H1 (cell line): ENCODE measurements at regions not wholly inside any gene's neighbourhood (a gene's known extent, or its start where the extent isn't known, plus 50 kb on each side); places are given as distances from the start of the nearest gene placed in this dataset.

Experiments used
- HDAC6 ChIP-seq: IDR thresholded peaks from one replicate; pipeline ENCODE4 v1.7.1; 2012; ENCODE audit warnings: low read depth, mild to moderate bottlenecking, inconsistent platforms, low read length, moderate library complexity
- RAD21 ChIP-seq, 2 experiments: IDR thresholded peaks in 1 of 2; conservative IDR thresholded peaks in 1 of 2; 2 replicates each; pipeline ENCODE4 v1.6.1; 2011; ENCODE audit warnings: low read depth in 2 of 2, low read length in 2 of 2, improper control_type of control experiment in 1 of 2, inconsistent platforms in 1 of 2, mild to moderate bottlenecking in 1 of 2, moderate library complexity in 1 of 2
- TF ChIP-seq, protein P1 (sequence below): fragments of 300-600 bp; sonication (generic); IDR thresholded peaks from 2 replicates; pipeline ENCODE4 v1.7.1; 2012; ENCODE audit warnings: low read length, moderate library complexity, mild to moderate bottlenecking, inconsistent platforms; ENCODE audit not compliant: insufficient replicate concordance

GRCh38 chr5:34480810-34481528, 175.2 kb upstream of the RAI14 start (continued):
- TF ChIP-seq, protein P1, sequence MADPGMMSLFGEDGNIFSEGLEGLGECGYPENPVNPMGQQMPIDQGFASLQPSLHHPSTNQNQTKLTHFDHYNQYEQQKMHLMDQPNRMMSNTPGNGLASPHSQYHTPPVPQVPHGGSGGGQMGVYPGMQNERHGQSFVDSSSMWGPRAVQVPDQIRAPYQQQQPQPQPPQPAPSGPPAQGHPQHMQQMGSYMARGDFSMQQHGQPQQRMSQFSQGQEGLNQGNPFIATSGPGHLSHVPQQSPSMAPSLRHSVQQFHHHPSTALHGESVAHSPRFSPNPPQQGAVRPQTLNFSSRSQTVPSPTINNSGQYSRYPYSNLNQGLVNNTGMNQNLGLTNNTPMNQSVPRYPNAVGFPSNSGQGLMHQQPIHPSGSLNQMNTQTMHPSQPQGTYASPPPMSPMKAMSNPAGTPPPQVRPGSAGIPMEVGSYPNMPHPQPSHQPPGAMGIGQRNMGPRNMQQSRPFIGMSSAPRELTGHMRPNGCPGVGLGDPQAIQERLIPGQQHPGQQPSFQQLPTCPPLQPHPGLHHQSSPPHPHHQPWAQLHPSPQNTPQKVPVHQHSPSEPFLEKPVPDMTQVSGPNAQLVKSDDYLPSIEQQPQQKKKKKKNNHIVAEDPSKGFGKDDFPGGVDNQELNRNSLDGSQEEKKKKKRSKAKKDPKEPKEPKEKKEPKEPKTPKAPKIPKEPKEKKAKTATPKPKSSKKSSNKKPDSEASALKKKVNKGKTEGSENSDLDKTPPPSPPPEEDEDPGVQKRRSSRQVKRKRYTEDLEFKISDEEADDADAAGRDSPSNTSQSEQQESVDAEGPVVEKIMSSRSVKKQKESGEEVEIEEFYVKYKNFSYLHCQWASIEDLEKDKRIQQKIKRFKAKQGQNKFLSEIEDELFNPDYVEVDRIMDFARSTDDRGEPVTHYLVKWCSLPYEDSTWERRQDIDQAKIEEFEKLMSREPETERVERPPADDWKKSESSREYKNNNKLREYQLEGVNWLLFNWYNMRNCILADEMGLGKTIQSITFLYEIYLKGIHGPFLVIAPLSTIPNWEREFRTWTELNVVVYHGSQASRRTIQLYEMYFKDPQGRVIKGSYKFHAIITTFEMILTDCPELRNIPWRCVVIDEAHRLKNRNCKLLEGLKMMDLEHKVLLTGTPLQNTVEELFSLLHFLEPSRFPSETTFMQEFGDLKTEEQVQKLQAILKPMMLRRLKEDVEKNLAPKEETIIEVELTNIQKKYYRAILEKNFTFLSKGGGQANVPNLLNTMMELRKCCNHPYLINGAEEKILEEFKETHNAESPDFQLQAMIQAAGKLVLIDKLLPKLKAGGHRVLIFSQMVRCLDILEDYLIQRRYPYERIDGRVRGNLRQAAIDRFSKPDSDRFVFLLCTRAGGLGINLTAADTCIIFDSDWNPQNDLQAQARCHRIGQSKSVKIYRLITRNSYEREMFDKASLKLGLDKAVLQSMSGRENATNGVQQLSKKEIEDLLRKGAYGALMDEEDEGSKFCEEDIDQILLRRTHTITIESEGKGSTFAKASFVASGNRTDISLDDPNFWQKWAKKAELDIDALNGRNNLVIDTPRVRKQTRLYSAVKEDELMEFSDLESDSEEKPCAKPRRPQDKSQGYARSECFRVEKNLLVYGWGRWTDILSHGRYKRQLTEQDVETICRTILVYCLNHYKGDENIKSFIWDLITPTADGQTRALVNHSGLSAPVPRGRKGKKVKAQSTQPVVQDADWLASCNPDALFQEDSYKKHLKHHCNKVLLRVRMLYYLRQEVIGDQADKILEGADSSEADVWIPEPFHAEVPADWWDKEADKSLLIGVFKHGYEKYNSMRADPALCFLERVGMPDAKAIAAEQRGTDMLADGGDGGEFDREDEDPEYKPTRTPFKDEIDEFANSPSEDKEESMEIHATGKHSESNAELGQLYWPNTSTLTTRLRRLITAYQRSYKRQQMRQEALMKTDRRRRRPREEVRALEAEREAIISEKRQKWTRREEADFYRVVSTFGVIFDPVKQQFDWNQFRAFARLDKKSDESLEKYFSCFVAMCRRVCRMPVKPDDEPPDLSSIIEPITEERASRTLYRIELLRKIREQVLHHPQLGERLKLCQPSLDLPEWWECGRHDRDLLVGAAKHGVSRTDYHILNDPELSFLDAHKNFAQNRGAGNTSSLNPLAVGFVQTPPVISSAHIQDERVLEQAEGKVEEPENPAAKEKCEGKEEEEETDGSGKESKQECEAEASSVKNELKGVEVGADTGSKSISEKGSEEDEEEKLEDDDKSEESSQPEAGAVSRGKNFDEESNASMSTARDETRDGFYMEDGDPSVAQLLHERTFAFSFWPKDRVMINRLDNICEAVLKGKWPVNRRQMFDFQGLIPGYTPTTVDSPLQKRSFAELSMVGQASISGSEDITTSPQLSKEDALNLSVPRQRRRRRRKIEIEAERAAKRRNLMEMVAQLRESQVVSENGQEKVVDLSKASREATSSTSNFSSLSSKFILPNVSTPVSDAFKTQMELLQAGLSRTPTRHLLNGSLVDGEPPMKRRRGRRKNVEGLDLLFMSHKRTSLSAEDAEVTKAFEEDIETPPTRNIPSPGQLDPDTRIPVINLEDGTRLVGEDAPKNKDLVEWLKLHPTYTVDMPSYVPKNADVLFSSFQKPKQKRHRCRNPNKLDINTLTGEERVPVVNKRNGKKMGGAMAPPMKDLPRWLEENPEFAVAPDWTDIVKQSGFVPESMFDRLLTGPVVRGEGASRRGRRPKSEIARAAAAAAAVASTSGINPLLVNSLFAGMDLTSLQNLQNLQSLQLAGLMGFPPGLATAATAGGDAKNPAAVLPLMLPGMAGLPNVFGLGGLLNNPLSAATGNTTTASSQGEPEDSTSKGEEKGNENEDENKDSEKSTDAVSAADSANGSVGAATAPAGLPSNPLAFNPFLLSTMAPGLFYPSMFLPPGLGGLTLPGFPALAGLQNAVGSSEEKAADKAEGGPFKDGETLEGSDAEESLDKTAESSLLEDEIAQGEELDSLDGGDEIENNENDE, result no peak
- TF ChIP-seq HDAC6, result no peak
- TF ChIP-seq RAD21 (IDR thresholded peaks at IDR 0.05 in 1 of 2, conservative IDR thresholded peaks at IDR 0.05 in 1 of 2; ENCODE audit: low read depth in 2 of 2, low read length in 2 of 2), result no peak
